Upper lobe of right lung (tissue), 1 donor: ENCODE measurements at regions not wholly inside any gene's neighbourhood (a gene's known extent, or its start where the extent isn't known, plus 50 kb on each side); places are given as distances from the start of the nearest gene placed in this dataset.
A peak's percentile ranks its signal among the peaks of the same experiment; 100 is the strongest.
"Not testable (repeated sequence)": the region's sequence is repeated elsewhere in the genome, so short reads cannot be mapped to it uniquely, and the experiment has no call there.

ENCODE experiments used
- ATAC-seq: fragments of 200-7000 bp; cut with Tn5 transposase; one replicate; pipeline ENCODE4 v1.9.1; 2020; ENCODE audit warnings: mild to moderate bottlenecking, moderate library complexity
- DNase-seq: peaks from one replicate; pipeline ENCODE4 v3.0.0-alpha.2; 2020
- H3K27ac ChIP-seq: fragments of 200-600 bp; one replicate; pipeline ENCODE4 v1.8.0; 2022
- H3K27me3 ChIP-seq: fragments of 200-600 bp; one replicate; pipeline ENCODE4 v1.8.0; 2022; ENCODE audit warnings: mild to moderate bottlenecking
- H3K36me3 ChIP-seq: fragments of 200-600 bp; one replicate; pipeline ENCODE4 v1.8.0; 2022
- H3K4me1 ChIP-seq: fragments of 200-600 bp; one replicate; pipeline ENCODE4 v1.8.0; 2022
- H3K4me3 ChIP-seq: fragments of 200-600 bp; one replicate; pipeline ENCODE4 v1.8.0; 2022; ENCODE audit warnings: mild to moderate bottlenecking
- H3K9me3 ChIP-seq: fragments of 200-600 bp; one replicate; pipeline ENCODE4 v1.8.0; 2022
- intact Hi-C: fragments of 100-400 bp; cut with DNase I; formaldehyde crosslinking; loops from one replicate; pipeline ENCODE4 v1.11.0; 2022
- TF ChIP-seq, protein P1 (sequence below): fragments of 200-600 bp; IDR thresholded peaks from one replicate; pipeline ENCODE4 v1.8.0; 2022; ENCODE audit warnings: antibody characterized with exemption
- donor health status: DM: no; HTN: yes; CAD: no; lungs with severe emphysema.

DNA sequence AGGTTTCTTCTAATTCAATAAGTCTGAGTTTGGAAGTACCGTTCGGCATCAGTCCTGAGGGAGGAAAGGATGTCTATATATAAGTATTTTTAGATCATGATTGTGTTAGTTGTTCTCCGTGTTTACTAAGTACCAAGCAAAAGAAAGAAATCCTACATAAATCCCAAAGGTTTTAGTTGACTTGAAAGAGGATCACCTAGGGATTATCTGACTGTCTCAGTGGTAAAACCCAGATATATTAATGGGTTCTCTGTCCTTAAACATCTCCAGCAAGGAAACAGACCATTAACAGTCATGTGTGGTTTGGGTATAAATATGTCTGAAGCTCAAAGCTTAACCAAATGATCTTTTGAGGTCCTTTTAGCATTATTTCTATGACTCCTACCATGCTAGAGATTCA is 207.1 kb upstream of the RASGEF1B start:
- H3K9me3 ChIP-seq, result no peaks in the 10 kb centered on the region
- H3K27me3 ChIP-seq, result no peaks in the 10 kb centered on the region
- no peak overlapping the region for H3K4me3 ChIP-seq
- DNase-seq (no peak), ATAC-seq (no peak)
- H3K36me3 ChIP-seq, result no peaks in the 10 kb centered on the region
- TF ChIP-seq, protein P1, sequence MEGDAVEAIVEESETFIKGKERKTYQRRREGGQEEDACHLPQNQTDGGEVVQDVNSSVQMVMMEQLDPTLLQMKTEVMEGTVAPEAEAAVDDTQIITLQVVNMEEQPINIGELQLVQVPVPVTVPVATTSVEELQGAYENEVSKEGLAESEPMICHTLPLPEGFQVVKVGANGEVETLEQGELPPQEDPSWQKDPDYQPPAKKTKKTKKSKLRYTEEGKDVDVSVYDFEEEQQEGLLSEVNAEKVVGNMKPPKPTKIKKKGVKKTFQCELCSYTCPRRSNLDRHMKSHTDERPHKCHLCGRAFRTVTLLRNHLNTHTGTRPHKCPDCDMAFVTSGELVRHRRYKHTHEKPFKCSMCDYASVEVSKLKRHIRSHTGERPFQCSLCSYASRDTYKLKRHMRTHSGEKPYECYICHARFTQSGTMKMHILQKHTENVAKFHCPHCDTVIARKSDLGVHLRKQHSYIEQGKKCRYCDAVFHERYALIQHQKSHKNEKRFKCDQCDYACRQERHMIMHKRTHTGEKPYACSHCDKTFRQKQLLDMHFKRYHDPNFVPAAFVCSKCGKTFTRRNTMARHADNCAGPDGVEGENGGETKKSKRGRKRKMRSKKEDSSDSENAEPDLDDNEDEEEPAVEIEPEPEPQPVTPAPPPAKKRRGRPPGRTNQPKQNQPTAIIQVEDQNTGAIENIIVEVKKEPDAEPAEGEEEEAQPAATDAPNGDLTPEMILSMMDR, result no peak
- no peak overlapping the region for H3K27ac ChIP-seq
- intact Hi-C loops, result no loop called here
- H3K4me1 ChIP-seq, result no peaks in the 10 kb centered on the region

DNA sequence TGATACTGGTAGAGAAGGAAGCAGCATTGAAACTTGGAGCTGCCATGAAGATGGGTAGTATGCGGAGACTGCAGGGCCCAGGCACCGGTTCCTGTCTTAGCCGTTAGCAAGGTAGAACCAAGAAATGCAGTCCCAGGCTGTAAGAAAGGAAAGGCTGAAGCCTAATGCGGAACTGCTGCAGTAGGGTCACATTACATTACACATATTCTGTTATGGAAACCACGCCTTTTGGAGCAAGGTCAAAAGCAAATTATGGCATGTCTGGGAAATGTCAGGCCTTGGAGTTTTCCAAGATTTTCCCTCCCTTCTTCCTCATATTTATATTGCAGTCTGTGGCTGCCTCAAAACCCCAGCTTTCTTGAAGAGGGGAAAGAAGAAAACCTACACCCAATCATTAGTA is 204.8 kb upstream of the RASGEF1B start:
- no peaks in the 10 kb centered on the region for H3K27me3 ChIP-seq
- no peaks in the 10 kb centered on the region for H3K36me3 ChIP-seq
- no peak for ATAC-seq
- TF ChIP-seq, protein P1, result no peak
- H3K4me1 ChIP-seq, result no peaks in the 10 kb centered on the region
- no peaks in the 10 kb centered on the region for H3K9me3 ChIP-seq
- H3K27ac ChIP-seq, result no peak overlapping the region
- intact Hi-C loops, result no loop called here
- no peak for DNase-seq
- H3K4me3 ChIP-seq, result no peak overlapping the region

DNA sequence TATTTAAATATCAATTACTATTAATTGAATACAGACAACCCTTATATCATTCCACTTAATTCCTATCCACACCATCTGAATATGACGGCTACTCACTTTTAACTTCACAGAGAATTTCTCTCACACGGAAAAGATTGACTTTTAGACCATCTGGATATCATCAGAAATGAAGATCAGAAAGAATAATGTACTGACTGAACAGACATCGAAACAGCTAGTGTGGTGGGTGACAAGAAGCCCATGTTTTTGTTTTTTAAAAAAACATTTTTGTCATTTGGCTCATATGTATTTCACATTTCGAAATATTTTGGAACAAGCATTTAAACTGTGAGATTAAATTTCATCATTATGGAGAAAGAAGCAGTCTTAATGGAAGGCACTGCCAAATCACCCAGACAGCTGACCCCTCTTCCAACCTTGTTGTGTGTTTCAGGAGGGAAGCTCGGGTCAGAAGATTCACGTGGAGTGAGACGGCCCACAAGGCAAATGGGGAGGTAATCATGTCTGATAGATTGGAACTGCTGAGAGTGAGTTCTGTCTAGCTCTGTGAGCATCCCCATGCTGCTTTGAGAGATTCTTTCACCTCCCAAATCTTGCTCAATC is 204.2 kb upstream of the RASGEF1B start:
- intact Hi-C loops, result no loop called here
- no peaks in the 10 kb centered on the region for H3K9me3 ChIP-seq
- no peak overlapping the region for H3K27ac ChIP-seq
- TF ChIP-seq, protein P1, result no peak
- no peaks in the 10 kb centered on the region for H3K36me3 ChIP-seq
- DNase-seq (no peak), ATAC-seq (peak; percentile 29)
- H3K4me3 ChIP-seq, result no peak overlapping the region
- H3K27me3 ChIP-seq, result no peaks in the 10 kb centered on the region
- H3K4me1 ChIP-seq, result no peaks in the 10 kb centered on the region

DNA sequence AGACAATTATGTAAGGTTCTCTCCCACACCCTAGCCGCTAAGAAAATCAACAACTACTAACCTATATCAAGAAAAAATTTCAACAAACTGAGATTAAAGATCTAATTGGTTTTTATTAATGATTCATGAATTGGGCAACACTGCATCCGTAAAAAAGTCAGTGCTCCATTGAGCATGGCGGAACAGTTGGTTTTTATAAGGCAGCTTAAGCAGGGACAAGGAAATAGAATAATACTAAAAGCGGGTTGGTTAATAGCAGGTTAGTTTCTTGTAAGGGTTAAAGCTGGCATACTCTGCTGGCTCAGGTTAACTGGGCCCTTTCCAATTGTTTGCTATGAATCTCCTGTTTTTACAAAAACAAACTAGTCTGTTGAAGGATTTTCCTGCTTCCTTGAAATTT is 202.3 kb upstream of the RASGEF1B start:
- intact Hi-C loops, result no loop called here
- Histone ChIP-seq H3K36me3 (no peaks in the 10 kb centered on the region), H3K9me3 (no peaks in the 10 kb centered on the region), H3K4me1 (no peaks in the 10 kb centered on the region), H3K4me3 (no peak overlapping the region), H3K27me3 (no peaks in the 10 kb centered on the region), H3K27ac (no peak overlapping the region)
- ATAC-seq, result no peak
- DNase-seq, result no peak
- TF ChIP-seq, protein P1, result no peak

DNA sequence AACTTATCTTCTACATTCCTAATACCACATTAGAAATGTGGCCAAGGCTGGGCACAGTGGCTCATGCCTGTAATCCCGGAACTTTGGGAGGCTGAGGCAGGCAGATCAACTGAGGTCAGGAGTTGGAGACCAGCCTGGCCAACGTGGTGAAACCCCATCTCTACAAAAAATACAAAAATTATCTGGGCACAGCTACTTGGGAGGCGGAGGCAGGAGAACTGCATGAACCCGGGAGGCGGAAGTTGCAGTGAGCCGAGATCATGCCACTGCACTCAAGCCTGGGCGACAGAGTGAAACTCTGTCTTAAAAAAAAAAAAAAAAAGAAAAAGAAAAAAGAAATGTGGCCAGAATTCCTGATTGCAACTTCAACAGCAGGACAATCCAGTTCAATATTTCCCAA is 196.6 kb upstream of the RASGEF1B start:
- H3K36me3 ChIP-seq, DNase-seq, intact Hi-C loops, H3K27ac ChIP-seq, ATAC-seq, H3K9me3 ChIP-seq, H3K4me3 ChIP-seq, H3K4me1 ChIP-seq, H3K27me3 ChIP-seq: not testable (repeated sequence)

DNA sequence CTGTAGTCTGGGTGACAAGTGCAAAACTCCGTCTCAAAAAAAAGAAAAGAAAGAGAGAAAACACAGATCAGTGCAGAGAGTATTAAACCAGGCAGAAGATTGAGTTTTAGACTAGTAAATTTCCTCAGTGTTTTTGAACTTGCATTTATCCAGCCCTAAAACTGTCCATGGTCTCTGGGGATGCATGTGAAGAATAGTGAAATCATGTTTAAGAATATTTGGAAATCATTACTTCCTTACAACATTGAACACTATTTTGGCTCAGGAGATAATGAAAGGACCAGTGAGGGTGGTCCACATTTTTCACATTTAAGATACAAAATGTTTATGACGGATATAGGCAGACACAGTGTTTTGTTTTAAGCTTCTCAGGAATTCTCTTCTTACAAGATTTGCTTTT is 195.8 kb upstream of the RASGEF1B start:
- Histone ChIP-seq H3K4me3 (no peak overlapping the region), H3K36me3 (no peaks in the 10 kb centered on the region), H3K4me1 (peaks cover 10% of the 10 kb centered on the region), H3K9me3 (no peaks in the 10 kb centered on the region), H3K27me3 (no peaks in the 10 kb centered on the region), H3K27ac (no peak overlapping the region)
- no peak for ATAC-seq
- DNase-seq, result no peak
- intact Hi-C loops, result no loop called here
- TF ChIP-seq, protein P1, result no peak
